ENCODE measurements at regions not wholly inside any gene's neighbourhood (a gene's known extent, or its start where the extent isn't known, plus 50 kb on each side); places are given as distances from the start of the nearest gene placed in this dataset.

GRCh38 chr16:54462771-54463170 lies 176.2 kb upstream of the IRX3 start:
- TF ChIP-seq JUNB (IDR thresholded peaks at IDR 0.05; ENCODE audit: unreplicated experiment) = no peak
- no peak for TF ChIP-seq EZH2 (IDR thresholded peaks at IDR 0.05; ENCODE audit: low read depth, unreplicated experiment)
- no peak for TF ChIP-seq ETS1 (IDR thresholded peaks at IDR 0.05)
- no peak for TF ChIP-seq POLR2AphosphoS5 (IDR thresholded peaks at IDR 0.05; ENCODE audit: low read depth)
- TF ChIP-seq ZNF462 (CRISPR knock-in tag; IDR thresholded peaks at IDR 0.05) = no peak
- TF ChIP-seq STAT1 (IDR thresholded peaks at IDR 0.05; ENCODE audit: unreplicated experiment) = no peak
- no peak for TF ChIP-seq REST (IDR thresholded peaks at IDR 0.05; ENCODE audit: unreplicated experiment)
- TF ChIP-seq CTCF (conservative IDR thresholded peaks at IDR 0.05; ENCODE audit: low read depth in 2 of 2) = no peak
- no peak for TF ChIP-seq EZH2phosphoT487 (IDR thresholded peaks at IDR 0.05; ENCODE audit: unreplicated experiment)
- TF ChIP-seq ZNF114 (CRISPR knock-in tag; IDR thresholded peaks at IDR 0.05) = no peak
- no peak for TF ChIP-seq CREB1 (CRISPR knock-in tag; IDR thresholded peaks at IDR 0.05; ENCODE audit: low read depth)
- no peak for TF ChIP-seq NANOG (IDR thresholded peaks at IDR 0.05; ENCODE audit: borderline replicate concordance)
- no peak for TF ChIP-seq ZNF331 (CRISPR knock-in tag; IDR thresholded peaks at IDR 0.05; ENCODE audit: low read depth)
- Histone ChIP-seq H3F3A (replicated peaks; ENCODE audit: low read depth) (no peaks in the 10 kb centered on the region), H3K9me2 (ENCODE audit: insufficient read depth) (0 out of 2 replicates have a peak, but pooled peaks cover 3% of the 10 kb centered on the region), H3K4me2 (no peak overlapping the region), H3K4me3 (no peak overlapping the region), H3K27me3 (ENCODE audit: insufficient read depth) (no peaks in the 10 kb centered on the region), H2AFZ (no peak overlapping the region), H3K4me1 (ENCODE audit: insufficient read depth) (peaks cover 35% of the 10 kb centered on the region), H3K36me3 (ENCODE audit: insufficient read depth) (no peaks in the 10 kb centered on the region), H4K20me1 (replicated peaks; ENCODE audit: insufficient read depth) (no peaks in the 10 kb centered on the region), H3K27ac (ENCODE audit: low read depth) (no peak overlapping the region), H3K79me2 (replicated peaks; ENCODE audit: insufficient read depth) (no peaks in the 10 kb centered on the region)
- no peaks in the 10 kb centered on the region for H3K27me3 Mint-ChIP-seq (ENCODE audit: insufficient read depth, low read depth, poor library complexity)
- H3K27ac Mint-ChIP-seq = no peak overlapping the region
- H3K9me3 Mint-ChIP-seq = peaks cover 18% of the 10 kb centered on the region; the same call in 2 of the 3 replicates
- peaks cover 6% of the 10 kb centered on the region for H3K36me3 Mint-ChIP-seq (ENCODE audit: low read depth)
- no peak overlapping the region for H3K4me3 Mint-ChIP-seq
- H3K4me1 Mint-ChIP-seq = peaks cover 33% of the 10 kb centered on the region
- DNase-seq (ENCODE audit: low spot score) = no peak
- ATAC-seq = no peak
